HCT116 (cell line): ENCODE measurements at regions not wholly inside any gene's neighbourhood (a gene's known extent, or its start where the extent isn't known, plus 50 kb on each side); places are given as distances from the start of the nearest gene placed in this dataset.

Source experiments
- ATAC-seq: fragments of 200-7000 bp; cut with Tn5 transposase; 2 replicates; pipeline ENCODE4 v1.9.1; 2020; ENCODE audit warnings: mild to moderate bottlenecking, moderate library complexity
- BruUV-seq: library from RNA; stranded (reverse); fragments of 400-500 nt; replicated peaks from 2 replicates; lab custom pipeline; 2021; lab: Mats Ljungman, UMichigan
- CTCF ChIA-PET: fragments of 300-600 bp; sonication (Branson Sonifier 250); formaldehyde crosslinking; loops from one replicate; lab custom pipeline; 2021; ENCODE audit warnings: antibody characterized with exemption; lab: Charles Lee
- POLR2A ChIA-PET: fragments of 300-600, 350-600 bp; sonication (Branson Sonifier 250); formaldehyde crosslinking; loops from one replicate; lab custom pipeline; 2021; ENCODE audit warnings: antibody characterized with exemption; lab: Charles Lee
- RAD21 ChIA-PET, 2 experiments: fragments of 300-600 bp; sonication (Branson Sonifier 250); formaldehyde crosslinking; loops; one replicate each; lab custom pipeline; 2023; ENCODE audit warnings: low total read pairs in 2 of 2; ENCODE audit not compliant: uncharacterized antibody in 2 of 2, unreplicated experiment in 2 of 2, low non-redundant PET in 1 of 2; lab: Charles Lee
- DNase-seq: peaks from one replicate; pipeline ENCODE4 v3.0.0-alpha.2; 2010; ENCODE audit warnings: low read depth, low spot score
- H2AFZ ChIP-seq: fragments of 200-600 bp; shearing (Covaris generic), sonication (generic); 2 replicates; pipeline ENCODE4 v1.6.1; 2017; ENCODE audit warnings: low read depth, mixed run types, mixed read lengths, antibody characterized with exemption, low read length; ENCODE audit not compliant: poor library complexity, severe bottlenecking
- H3K27ac ChIP-seq: 2 replicates; pipeline ENCODE4 v1.5.1; 2012; ENCODE audit warnings: low read depth, low read length
- H3K27me3 ChIP-seq: fragments of 200-600 bp; sonication (generic); 2 replicates; pipeline ENCODE4 v1.6.1; 2016; ENCODE audit warnings: mixed run types, low read length, mixed read lengths; ENCODE audit not compliant: insufficient read depth
- H3K36me3 ChIP-seq, 2 experiments: fragments of 200-500 bp in 1 of 2; fragments of 200-600 bp in 1 of 2; sonication (Bioruptor generic) in 1 of 2; sonication (generic) in 1 of 2; 2 replicates each; pipeline versions ENCODE4 v1.5.1 to v1.6.1; 2014 to 2016; ENCODE audit warnings: low read length in 2 of 2, inconsistent platforms in 1 of 2, mixed read lengths in 1 of 2, mixed run types in 1 of 2; ENCODE audit not compliant: insufficient read depth in 2 of 2, control insufficient read depth in 1 of 2
- H3K4me1 ChIP-seq, 2 experiments: fragments of 200-600 bp in 1 of 2; sonication (generic) in 1 of 2; 2 replicates each; pipeline versions ENCODE4 v1.5.1 to v1.6.1; 2012 to 2017; ENCODE audit warnings: low read length in 2 of 2, inconsistent platforms in 1 of 2, mild to moderate bottlenecking in 1 of 2, mixed read lengths in 1 of 2, mixed run types in 1 of 2, moderate library complexity in 1 of 2; ENCODE audit not compliant: insufficient read depth in 2 of 2, control insufficient read depth in 1 of 2
- H3K4me2 ChIP-seq: fragments of 200-600 bp; sonication (generic); 2 replicates; pipeline ENCODE4 v1.6.1; 2017; ENCODE audit warnings: mixed run types, low read length, mixed read lengths
- H3K4me3 ChIP-seq, 2 experiments: fragments of 200-600 bp in 1 of 2; sonication (generic) in 1 of 2; replicated peaks in 1 of 2; 2 replicates each; pipeline ENCODE4 v1.5.1; 2011 to 2016; ENCODE audit warnings: low read length in 2 of 2, control low read depth in 1 of 2, low read depth in 1 of 2, mild to moderate bottlenecking in 1 of 2, mixed read lengths in 1 of 2, mixed run types in 1 of 2
- H3K79me2 ChIP-seq: fragments of 200-600 bp; sonication (generic); 2 replicates; pipeline ENCODE4 v1.6.1; 2017; ENCODE audit warnings: mild to moderate bottlenecking, mixed run types, low read length, moderate library complexity, mixed read lengths; ENCODE audit not compliant: insufficient read depth
- H3K9ac ChIP-seq: fragments of 200-600 bp; sonication (generic); 2 replicates; pipeline ENCODE4 v1.6.1; 2016; ENCODE audit warnings: low read length, mixed read lengths
- H3K9me2 ChIP-seq: fragments of 200-600 bp; sonication (generic), shearing (Covaris generic); 2 replicates; pipeline ENCODE4 v1.6.1; 2017; ENCODE audit warnings: mixed run types, mild to moderate bottlenecking, moderate library complexity; ENCODE audit not compliant: insufficient read depth
- H3K9me3 ChIP-seq, 2 experiments: fragments of 200-500 bp in 1 of 2; fragments of 200-600 bp in 1 of 2; sonication (Bioruptor generic) in 1 of 2; sonication (generic) in 1 of 2; 2 replicates each; pipeline ENCODE4 v1.6.1; 2014 to 2017; ENCODE audit warnings: low read length in 2 of 2, mixed read lengths in 2 of 2, inconsistent platforms in 1 of 2, low read depth in 1 of 2, mild to moderate bottlenecking in 1 of 2, mixed run types in 1 of 2, moderate library complexity in 1 of 2; ENCODE audit not compliant: control insufficient read depth in 1 of 2, insufficient read depth in 1 of 2
- H4K20me1 ChIP-seq: fragments of 200-600 bp; sonication (generic), shearing (Covaris generic); 2 replicates; pipeline ENCODE4 v1.6.1; 2017; ENCODE audit warnings: mixed run types, mild to moderate bottlenecking, moderate library complexity; ENCODE audit not compliant: insufficient read depth
- CBX3 ChIP-seq: IDR thresholded peaks from 2 replicates; pipeline ENCODE4 v1.6.1; 2012; ENCODE audit warnings: low read depth
- CEBPB ChIP-seq: IDR thresholded peaks from 2 replicates; pipeline ENCODE4 v1.6.1; 2012; ENCODE audit warnings: low read depth
- EGR1 ChIP-seq: IDR thresholded peaks from 2 replicates; pipeline ENCODE4 v1.6.1; 2012; ENCODE audit warnings: low read depth
- EZH2phosphoT487 ChIP-seq: fragments of 200-600 bp; IDR thresholded peaks from 2 replicates; pipeline ENCODE4 v1.6.1; 2018; ENCODE audit warnings: antibody characterized with exemption, borderline replicate concordance
- JUND ChIP-seq: IDR thresholded peaks from 2 replicates; pipeline ENCODE4 v1.6.1; 2012
- SIN3A ChIP-seq: IDR thresholded peaks from 2 replicates; pipeline ENCODE4 v1.6.1; 2012; ENCODE audit warnings: low read depth
- YY1 ChIP-seq: IDR thresholded peaks from 2 replicates; pipeline ENCODE4 v1.6.1; 2011; ENCODE audit warnings: low read length, low read depth, moderate library complexity, mild to moderate bottlenecking; ENCODE audit not compliant: insufficient replicate concordance; ENCODE audit errors: extremely low read depth
- ZFX ChIP-seq: fragments of 450-650 bp; IDR thresholded peaks from 2 replicates; pipeline ENCODE4 v1.6.1; 2017
- ZNF274 ChIP-seq: fragments of 200-500 bp; sonication (Bioruptor generic); IDR thresholded peaks from 2 replicates; pipeline ENCODE4 v1.6.1; 2014; ENCODE audit warnings: mild to moderate bottlenecking, low read depth, low read length, inconsistent platforms
- intact Hi-C: fragments of 100-400 bp; cut with micrococcal nuclease; formaldehyde crosslinking; loops from 2 replicates; pipeline ENCODE4 v1.10.0; 2022
- TF ChIP-seq, protein P1 (sequence below), 3 experiments: fragments of 200-600 bp in 1 of 3; sonication (generic) in 1 of 3; IDR thresholded peaks in 2 of 3; conservative IDR thresholded peaks in 1 of 3; 2 replicates each; pipeline ENCODE4 v1.5.1; 2012 to 2017; ENCODE audit warnings: low read depth in 2 of 3, low read length in 2 of 3, antibody characterized with exemption in 1 of 3, borderline replicate concordance in 1 of 3, control low read depth in 1 of 3, mild to moderate bottlenecking in 1 of 3, mixed read lengths in 1 of 3, mixed run types in 1 of 3, moderate library complexity in 1 of 3; ENCODE audit not compliant: insufficient read depth in 1 of 3
- TF ChIP-seq, protein P2 (sequence below): IDR thresholded peaks from 2 replicates; pipeline ENCODE4 v1.6.1; 2012; ENCODE audit warnings: low read depth

DNA sequence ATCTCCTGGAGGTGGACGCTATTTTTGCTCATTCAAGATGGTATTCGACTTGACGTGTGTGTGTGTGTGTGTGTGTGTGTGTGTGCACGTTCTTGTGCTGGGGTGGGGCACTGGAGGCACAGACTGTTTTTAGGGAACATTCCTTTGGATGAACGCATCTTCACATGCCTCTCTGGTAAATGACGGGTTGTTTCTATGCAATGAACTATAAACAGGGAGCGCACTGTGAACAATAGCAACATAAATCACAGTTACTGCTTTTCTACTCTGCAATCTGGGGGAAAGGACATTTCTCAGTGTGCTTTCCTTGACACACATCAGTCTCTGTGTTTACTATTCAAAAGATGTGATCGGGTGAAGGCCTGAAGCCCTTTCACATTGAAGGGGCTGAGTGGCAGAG, 120.1 kb upstream of the PITRM1 start:
- no peak overlapping the region for H2AFZ ChIP-seq
- H3K79me2 ChIP-seq, result no peaks in the 10 kb centered on the region
- H3K4me1 ChIP-seq, result peaks cover 0 to 9% of the 10 kb centered on the region in 2 experiments; a peak in 3 of 4 replicates
- intact Hi-C loops, result no loop called here
- POLR2A ChIA-PET, result no interaction called here
- no peak overlapping the region for H3K9ac ChIP-seq
- DNase-seq, result no peak
- peaks cover 3% of the 10 kb centered on the region; the same call in 1 of the 2 replicates for H3K27me3 ChIP-seq
- RAD21 ChIA-PET, result no interaction called here
- no peak for ATAC-seq
- no peak for TF ChIP-seq CBX3
- no peak for TF ChIP-seq CEBPB
- TF ChIP-seq ZNF274, result no peak
- no peak overlapping the region for H3K4me2 ChIP-seq
- H3K36me3 ChIP-seq, result no peaks in the 10 kb centered on the region
- H4K20me1 ChIP-seq, result no peaks in the 10 kb centered on the region
- H3K9me3 ChIP-seq, result no peaks in the 10 kb centered on the region
- H3K9me2 ChIP-seq, result no peaks in the 10 kb centered on the region
- H3K27ac ChIP-seq, result no peak overlapping the region
- no TSS peak for BruUV-seq
- no peak overlapping the region for H3K4me3 ChIP-seq
- CTCF ChIA-PET, result no interaction called here

DNA sequence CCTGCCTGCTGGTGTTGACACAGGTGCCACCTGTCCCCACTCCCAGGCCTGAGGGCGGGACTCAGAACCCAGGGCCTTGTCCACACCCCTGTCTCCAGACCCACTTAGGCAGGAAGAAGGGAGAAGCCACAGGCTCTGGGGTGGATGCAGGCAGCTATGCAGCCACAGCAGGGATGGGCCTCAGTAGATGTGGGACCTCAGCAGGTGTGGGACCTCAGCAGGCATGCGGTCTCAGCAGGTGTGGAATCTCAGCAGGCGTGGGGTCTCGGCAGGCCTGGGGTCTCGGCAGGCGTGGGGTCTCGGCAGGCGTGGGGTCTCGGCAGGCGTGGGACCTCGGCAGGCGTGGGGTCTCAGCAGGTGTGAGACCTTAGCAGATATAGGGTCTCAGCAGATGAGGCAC, 118.0 kb upstream of the PITRM1 start:
- no TSS peak for BruUV-seq
- RAD21 ChIA-PET, result no interaction called here
- CTCF ChIA-PET, result no interaction called here

More for the DNA sequence above, 118.0 kb upstream of the PITRM1 start:
- no peaks in the 10 kb centered on the region for H3K79me2 ChIP-seq
- H3K27me3 ChIP-seq, result no peaks in the 10 kb centered on the region
- no peaks in the 10 kb centered on the region for H3K36me3 ChIP-seq
- H4K20me1 ChIP-seq, result no peaks in the 10 kb centered on the region
- no peak overlapping the region for H3K9ac ChIP-seq
- no peak overlapping the region for H3K4me3 ChIP-seq
- DNase-seq, result no peak
- no peak overlapping the region for H2AFZ ChIP-seq
- no peak for ATAC-seq
- peaks cover 4 to 18% of the 10 kb centered on the region in 2 experiments; a peak in 3 of 4 replicates for H3K4me1 ChIP-seq
- H3K9me3 ChIP-seq, result no peaks in the 10 kb centered on the region
- no peak overlapping the region for H3K4me2 ChIP-seq
- TF ChIP-seq, protein P1, sequence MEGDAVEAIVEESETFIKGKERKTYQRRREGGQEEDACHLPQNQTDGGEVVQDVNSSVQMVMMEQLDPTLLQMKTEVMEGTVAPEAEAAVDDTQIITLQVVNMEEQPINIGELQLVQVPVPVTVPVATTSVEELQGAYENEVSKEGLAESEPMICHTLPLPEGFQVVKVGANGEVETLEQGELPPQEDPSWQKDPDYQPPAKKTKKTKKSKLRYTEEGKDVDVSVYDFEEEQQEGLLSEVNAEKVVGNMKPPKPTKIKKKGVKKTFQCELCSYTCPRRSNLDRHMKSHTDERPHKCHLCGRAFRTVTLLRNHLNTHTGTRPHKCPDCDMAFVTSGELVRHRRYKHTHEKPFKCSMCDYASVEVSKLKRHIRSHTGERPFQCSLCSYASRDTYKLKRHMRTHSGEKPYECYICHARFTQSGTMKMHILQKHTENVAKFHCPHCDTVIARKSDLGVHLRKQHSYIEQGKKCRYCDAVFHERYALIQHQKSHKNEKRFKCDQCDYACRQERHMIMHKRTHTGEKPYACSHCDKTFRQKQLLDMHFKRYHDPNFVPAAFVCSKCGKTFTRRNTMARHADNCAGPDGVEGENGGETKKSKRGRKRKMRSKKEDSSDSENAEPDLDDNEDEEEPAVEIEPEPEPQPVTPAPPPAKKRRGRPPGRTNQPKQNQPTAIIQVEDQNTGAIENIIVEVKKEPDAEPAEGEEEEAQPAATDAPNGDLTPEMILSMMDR (IDR thresholded peaks at IDR 0.05 in 2 of 3, conservative IDR thresholded peaks at IDR 0.05 in 1 of 3; ENCODE audit: borderline replicate concordance in 1 of 3, insufficient read depth in 1 of 3, low read depth in 2 of 3, low read length in 2 of 3), result no peak
- TF ChIP-seq EZH2phosphoT487 (no peak), ZFX (no peak), SIN3A (no peak), ZNF274 (no peak), CEBPB (no peak), JUND (no peak), EGR1 (no peak), YY1 (no peak), CBX3 (no peak)
- TF ChIP-seq, protein P2, sequence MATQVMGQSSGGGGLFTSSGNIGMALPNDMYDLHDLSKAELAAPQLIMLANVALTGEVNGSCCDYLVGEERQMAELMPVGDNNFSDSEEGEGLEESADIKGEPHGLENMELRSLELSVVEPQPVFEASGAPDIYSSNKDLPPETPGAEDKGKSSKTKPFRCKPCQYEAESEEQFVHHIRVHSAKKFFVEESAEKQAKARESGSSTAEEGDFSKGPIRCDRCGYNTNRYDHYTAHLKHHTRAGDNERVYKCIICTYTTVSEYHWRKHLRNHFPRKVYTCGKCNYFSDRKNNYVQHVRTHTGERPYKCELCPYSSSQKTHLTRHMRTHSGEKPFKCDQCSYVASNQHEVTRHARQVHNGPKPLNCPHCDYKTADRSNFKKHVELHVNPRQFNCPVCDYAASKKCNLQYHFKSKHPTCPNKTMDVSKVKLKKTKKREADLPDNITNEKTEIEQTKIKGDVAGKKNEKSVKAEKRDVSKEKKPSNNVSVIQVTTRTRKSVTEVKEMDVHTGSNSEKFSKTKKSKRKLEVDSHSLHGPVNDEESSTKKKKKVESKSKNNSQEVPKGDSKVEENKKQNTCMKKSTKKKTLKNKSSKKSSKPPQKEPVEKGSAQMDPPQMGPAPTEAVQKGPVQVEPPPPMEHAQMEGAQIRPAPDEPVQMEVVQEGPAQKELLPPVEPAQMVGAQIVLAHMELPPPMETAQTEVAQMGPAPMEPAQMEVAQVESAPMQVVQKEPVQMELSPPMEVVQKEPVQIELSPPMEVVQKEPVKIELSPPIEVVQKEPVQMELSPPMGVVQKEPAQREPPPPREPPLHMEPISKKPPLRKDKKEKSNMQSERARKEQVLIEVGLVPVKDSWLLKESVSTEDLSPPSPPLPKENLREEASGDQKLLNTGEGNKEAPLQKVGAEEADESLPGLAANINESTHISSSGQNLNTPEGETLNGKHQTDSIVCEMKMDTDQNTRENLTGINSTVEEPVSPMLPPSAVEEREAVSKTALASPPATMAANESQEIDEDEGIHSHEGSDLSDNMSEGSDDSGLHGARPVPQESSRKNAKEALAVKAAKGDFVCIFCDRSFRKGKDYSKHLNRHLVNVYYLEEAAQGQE, result no peak
- H3K9me2 ChIP-seq, result no peaks in the 10 kb centered on the region
- POLR2A ChIA-PET, result no interaction called here
- intact Hi-C loops, result no loop called here
- H3K27ac ChIP-seq, result no peak overlapping the region
